Sigmoid colon (tissue), 4 donors: ENCODE measurements at regions not wholly inside any gene's neighbourhood (a gene's known extent, or its start where the extent isn't known, plus 50 kb on each side); places are given as distances from the start of the nearest gene placed in this dataset.

Experiments
- CTCF ChIP-seq, 4 experiments: fragments of 450-650 bp in 3 of 4; fragments of 200-600 bp in 1 of 4; IDR thresholded peaks; one replicate each; pipeline ENCODE4 v1.5.1; 2016 to 2019; ENCODE audit warnings: antibody characterized with exemption in 4 of 4, mild to moderate bottlenecking in 3 of 4, moderate library complexity in 2 of 4
- EP300 ChIP-seq, 4 donors: sonication (generic); formaldehyde crosslinking; IDR thresholded peaks; one replicate each; pipeline ENCODE4 v1.6.1; 2017; ENCODE audit warnings: antibody characterized with exemption in 4 of 4
- POLR2A ChIP-seq, 2 donors: fragments of 450-650 bp; IDR thresholded peaks; one replicate each; pipeline ENCODE4 v1.6.1; 2016; ENCODE audit warnings: antibody characterized with exemption in 2 of 2, mild to moderate bottlenecking in 2 of 2, moderate library complexity in 2 of 2
- POLR2AphosphoS5 ChIP-seq, 4 donors: sonication (generic); formaldehyde crosslinking; IDR thresholded peaks; one replicate each; pipeline ENCODE4 v1.6.1; 2017; ENCODE audit warnings: antibody characterized with exemption in 4 of 4

GRCh38 chr2:150710916-150711315 is 223.4 kb upstream of the RND3 start:
- no peak for TF ChIP-seq CTCF (IDR thresholded peaks at IDR 0.05)
- no peak for TF ChIP-seq POLR2AphosphoS5 (IDR thresholded peaks at IDR 0.05)
- no peak for TF ChIP-seq POLR2A (IDR thresholded peaks at IDR 0.05)
- TF ChIP-seq EP300 (IDR thresholded peaks at IDR 0.05) = no peak
